Ascending aorta (tissue), 2 donors: ENCODE measurements at regions not wholly inside any gene's neighbourhood (a gene's known extent, or its start where the extent isn't known, plus 50 kb on each side); places are given as distances from the start of the nearest gene placed in this dataset.

Experiments
- DNase-seq, 2 donors: peaks; one replicate each; pipeline ENCODE4 v3.0.0-alpha.2; 2019; ENCODE audit warnings: low spot score in 2 of 2
- H3K27ac ChIP-seq, 2 donors: fragments of 200-600 bp; sonication (generic); one replicate each; pipeline ENCODE4 v1.5.1; 2016 to 2017; ENCODE audit warnings: mild to moderate bottlenecking in 1 of 2
- H3K27me3 ChIP-seq: fragments of 200-600 bp; sonication (generic); one replicate; pipeline ENCODE4 v1.5.1; 2017
- H3K36me3 ChIP-seq, 2 donors: fragments of 200-600 bp; sonication (generic); one replicate each; pipeline ENCODE4 v1.5.1; 2016
- H3K4me1 ChIP-seq, 2 donors: fragments of 200-600 bp; sonication (generic); one replicate each; pipeline ENCODE4 v1.5.1; 2016 to 2017; ENCODE audit warnings: mild to moderate bottlenecking in 1 of 2
- H3K4me3 ChIP-seq, 2 donors: fragments of 200-600 bp; sonication (generic); one replicate each; pipeline ENCODE4 v1.5.1; 2016 to 2017; ENCODE audit warnings: mild to moderate bottlenecking in 1 of 2
- H3K9me3 ChIP-seq, 2 donors: fragments of 200-600 bp; sonication (generic); one replicate each; pipeline ENCODE4 v1.5.1; 2016
- intact Hi-C: fragments of 100-400 bp; cut with DNase I; formaldehyde crosslinking; loops from one replicate; pipeline ENCODE4 v1.15.1; 2023
- TF ChIP-seq, protein P1 (sequence below), 3 experiments: fragments of 200-600 bp in 2 of 3; fragments of 450-650 bp in 1 of 3; sonication (generic) in 2 of 3; IDR thresholded peaks; one replicate each; pipeline ENCODE4 v1.5.1; 2016 to 2019; ENCODE audit warnings: antibody characterized with exemption in 3 of 3, mild to moderate bottlenecking in 1 of 3, moderate library complexity in 1 of 3

DNA sequence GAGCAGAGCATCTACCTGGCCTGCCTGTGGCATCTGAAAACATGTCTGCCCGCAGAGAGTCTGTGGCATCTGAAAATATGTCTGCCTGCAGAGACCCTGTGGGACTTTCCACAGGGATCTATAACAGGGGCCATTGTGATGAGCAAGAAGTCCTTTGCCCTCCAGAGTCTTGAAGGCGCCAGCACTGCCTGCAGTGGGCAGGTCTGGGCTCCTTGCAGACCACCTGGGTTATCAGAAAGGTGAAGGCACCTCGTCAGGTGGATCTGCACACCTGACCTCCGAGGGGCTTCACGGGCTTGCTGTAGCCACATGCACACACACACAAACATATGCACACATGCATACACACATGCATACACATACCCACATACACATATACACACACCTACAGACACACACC is 189.5 kb upstream of the HDAC4 start:
- Histone ChIP-seq H3K9me3 (no peaks in the 10 kb centered on the region), H3K27me3 (no peaks in the 10 kb centered on the region), H3K4me1 (no peaks in the 10 kb centered on the region), H3K4me3 (no peak overlapping the region), H3K27ac (no peak overlapping the region), H3K36me3 (no peaks in the 10 kb centered on the region)
- TF ChIP-seq, protein P1, sequence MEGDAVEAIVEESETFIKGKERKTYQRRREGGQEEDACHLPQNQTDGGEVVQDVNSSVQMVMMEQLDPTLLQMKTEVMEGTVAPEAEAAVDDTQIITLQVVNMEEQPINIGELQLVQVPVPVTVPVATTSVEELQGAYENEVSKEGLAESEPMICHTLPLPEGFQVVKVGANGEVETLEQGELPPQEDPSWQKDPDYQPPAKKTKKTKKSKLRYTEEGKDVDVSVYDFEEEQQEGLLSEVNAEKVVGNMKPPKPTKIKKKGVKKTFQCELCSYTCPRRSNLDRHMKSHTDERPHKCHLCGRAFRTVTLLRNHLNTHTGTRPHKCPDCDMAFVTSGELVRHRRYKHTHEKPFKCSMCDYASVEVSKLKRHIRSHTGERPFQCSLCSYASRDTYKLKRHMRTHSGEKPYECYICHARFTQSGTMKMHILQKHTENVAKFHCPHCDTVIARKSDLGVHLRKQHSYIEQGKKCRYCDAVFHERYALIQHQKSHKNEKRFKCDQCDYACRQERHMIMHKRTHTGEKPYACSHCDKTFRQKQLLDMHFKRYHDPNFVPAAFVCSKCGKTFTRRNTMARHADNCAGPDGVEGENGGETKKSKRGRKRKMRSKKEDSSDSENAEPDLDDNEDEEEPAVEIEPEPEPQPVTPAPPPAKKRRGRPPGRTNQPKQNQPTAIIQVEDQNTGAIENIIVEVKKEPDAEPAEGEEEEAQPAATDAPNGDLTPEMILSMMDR (IDR thresholded peaks at IDR 0.05) = no peak
- no peak for DNase-seq
- intact Hi-C loops = no loop called here

DNA sequence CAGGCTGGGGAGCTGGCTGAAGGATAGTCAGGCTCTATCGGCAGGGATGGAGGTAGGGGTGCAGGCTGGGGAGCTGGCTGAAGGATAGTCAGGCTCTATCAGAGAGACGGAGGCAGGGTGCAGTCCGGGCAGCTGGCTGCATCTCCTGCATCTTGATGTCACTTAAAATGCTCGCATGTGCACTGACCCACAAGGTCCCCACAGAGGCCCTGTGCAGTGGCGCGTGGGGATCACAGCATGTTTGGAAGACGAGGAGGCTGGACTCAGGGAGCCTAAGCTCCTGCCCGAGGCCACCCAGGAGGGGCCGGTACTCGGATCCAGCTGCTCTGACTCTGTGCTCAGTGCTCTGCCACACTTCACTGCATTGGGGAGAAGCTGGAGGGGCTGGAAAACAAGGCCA is 189.0 kb upstream of the HDAC4 start:
- H3K4me3 ChIP-seq = no peak overlapping the region
- H3K36me3 ChIP-seq = no peaks in the 10 kb centered on the region
- no peak for DNase-seq
- no peaks in the 10 kb centered on the region for H3K27me3 ChIP-seq
- no peaks in the 10 kb centered on the region for H3K4me1 ChIP-seq
- H3K9me3 ChIP-seq = no peaks in the 10 kb centered on the region
- no peak overlapping the region for H3K27ac ChIP-seq
- TF ChIP-seq, protein P1 (IDR thresholded peaks at IDR 0.05) = no peak
- intact Hi-C loops = no loop called here

DNA sequence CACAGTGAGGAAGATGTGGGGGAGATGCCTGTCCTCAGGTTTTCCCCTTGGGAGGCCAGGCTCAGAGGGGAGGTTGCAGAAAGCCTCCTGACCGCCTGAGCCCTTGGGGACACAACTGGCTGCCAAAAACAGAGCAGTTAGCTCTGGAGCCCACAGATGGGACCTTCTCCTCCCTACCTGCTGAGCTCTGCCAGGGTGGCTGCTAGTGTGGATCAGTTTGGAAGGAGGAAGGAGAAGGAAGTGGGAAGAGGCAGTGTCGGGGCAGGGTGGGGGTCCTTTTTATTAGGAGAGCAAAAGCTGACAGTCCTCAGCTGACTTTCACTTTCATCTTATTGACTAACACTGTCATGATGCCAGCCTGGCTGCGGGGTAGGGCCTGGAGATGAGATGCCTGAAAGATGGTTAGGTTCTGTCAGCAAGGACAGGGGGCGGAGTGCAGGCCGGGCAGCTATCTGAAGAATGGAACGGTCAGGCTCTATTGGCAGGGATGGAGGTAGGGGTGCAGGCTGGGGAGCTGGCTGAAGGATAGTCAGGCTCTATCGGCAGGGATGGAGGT is 188.5 kb upstream of the HDAC4 start:
- H3K4me3 ChIP-seq = no peak overlapping the region
- DNase-seq = no peak
- no peaks in the 10 kb centered on the region for H3K27me3 ChIP-seq
- H3K36me3 ChIP-seq = no peaks in the 10 kb centered on the region
- H3K27ac ChIP-seq = no peak overlapping the region
- H3K9me3 ChIP-seq = no peaks in the 10 kb centered on the region
- H3K4me1 ChIP-seq = no peaks in the 10 kb centered on the region
- TF ChIP-seq, protein P1 (IDR thresholded peaks at IDR 0.05) = no peak
- intact Hi-C loops = no loop called here

DNA sequence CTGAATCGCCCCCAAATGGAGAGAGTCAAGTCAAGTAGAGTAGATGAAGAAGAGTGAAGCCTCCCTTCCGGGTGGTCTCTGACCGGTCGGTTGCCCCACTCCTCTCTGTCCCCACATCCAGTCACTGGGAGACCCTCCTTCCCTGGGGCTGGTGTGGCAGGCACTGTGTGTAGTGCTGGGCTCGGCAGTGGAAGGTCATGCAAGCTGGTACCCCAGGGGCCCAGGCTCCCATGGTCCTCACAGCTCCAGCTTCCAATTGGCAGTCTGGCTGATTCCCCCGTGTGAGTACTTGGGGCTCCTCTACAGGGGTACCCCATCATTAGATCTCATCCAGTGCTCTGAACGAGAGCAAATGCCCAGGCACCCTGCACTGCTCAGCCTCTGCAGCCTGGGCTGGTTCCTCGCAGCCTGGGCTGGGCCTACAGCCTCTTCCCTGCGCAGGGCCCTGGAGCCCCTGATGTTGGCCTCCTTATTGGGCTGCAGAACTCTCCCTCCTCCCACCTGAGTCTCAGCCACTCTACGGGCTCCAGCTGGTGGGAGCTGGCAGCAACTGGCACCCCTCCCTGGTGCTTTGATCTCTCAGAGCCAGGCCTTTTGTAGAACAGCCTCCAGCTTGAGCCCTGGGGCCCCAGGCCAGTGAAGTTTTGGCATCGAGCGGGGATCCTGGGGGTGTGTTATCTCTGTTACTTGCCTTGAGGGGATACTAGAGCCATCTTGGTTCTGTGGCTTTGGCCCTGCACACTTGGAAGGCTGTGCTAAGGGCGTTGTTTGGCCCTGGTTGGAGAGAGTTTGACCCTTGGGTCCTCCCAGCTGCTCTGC is 187.8 kb upstream of the HDAC4 start:
- no peak for DNase-seq
- no peak overlapping the region for H3K27ac ChIP-seq
- no peaks in the 10 kb centered on the region for H3K36me3 ChIP-seq

DNA sequence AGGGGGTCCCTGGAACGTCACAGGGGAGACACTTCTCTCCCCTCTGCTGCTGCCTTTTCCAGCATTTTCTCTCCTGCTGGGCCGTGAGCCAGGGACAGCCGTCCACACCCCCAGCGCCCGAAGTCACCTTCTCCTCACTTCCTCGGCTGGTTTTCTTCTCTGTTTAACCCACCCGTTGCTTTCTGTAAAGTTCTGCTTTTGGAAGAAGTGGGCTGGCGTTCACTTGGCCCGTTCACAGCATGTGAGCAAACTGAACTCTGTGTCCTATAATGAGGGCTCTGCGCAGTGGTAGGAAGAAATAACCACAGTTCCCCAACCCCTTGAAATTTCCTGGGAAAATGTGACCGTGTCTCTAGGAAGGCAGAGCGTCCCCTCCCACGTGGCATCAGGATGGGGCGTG is 187.0 kb upstream of the HDAC4 start:
- TF ChIP-seq, protein P1 (IDR thresholded peaks at IDR 0.05) = no peak
- H3K27ac ChIP-seq = no peak overlapping the region
- intact Hi-C loops = no loop called here
- no peaks in the 10 kb centered on the region for H3K36me3 ChIP-seq
- no peak overlapping the region for H3K4me3 ChIP-seq
- H3K27me3 ChIP-seq = no peaks in the 10 kb centered on the region
- no peaks in the 10 kb centered on the region for H3K4me1 ChIP-seq
- H3K9me3 ChIP-seq = no peaks in the 10 kb centered on the region
- DNase-seq = no peak

More for the DNA sequence above, 187.8 kb upstream of the HDAC4 start:
- Histone ChIP-seq H3K9me3 (no peaks in the 10 kb centered on the region), H3K4me3 (no peak overlapping the region), H3K4me1 (no peaks in the 10 kb centered on the region), H3K27me3 (no peaks in the 10 kb centered on the region)
- TF ChIP-seq, protein P1 (IDR thresholded peaks at IDR 0.05) = no peak
- intact Hi-C loops = no loop called here
